Naive B cell (primary cell): ENCODE measurements at regions not wholly inside any gene's neighbourhood (a gene's known extent, or its start where the extent isn't known, plus 50 kb on each side); places are given as distances from the start of the nearest gene placed in this dataset.
A peak's percentile ranks its signal among the peaks of the same experiment; 100 is the strongest.

Source experiments
- ATAC-seq, 2 donors: fragments of 150-1000 bp; cut with Tn5 transposase; 2 replicates each; pipeline ENCODE4 v1.10.0; 2021; ENCODE audit warnings: low read depth in 2 of 2, mild to moderate bottlenecking in 2 of 2, moderate library complexity in 2 of 2
- DNase-seq: peaks from one replicate; pipeline ENCODE4 v3.0.0; 2022
- H3K27ac Mint-ChIP-seq, 6 donors: one replicate each; pipeline ENCODE4 v1.8.0; 2020 to 2022; ENCODE audit warnings: mild to moderate bottlenecking in 6 of 6, mixed read lengths in 6 of 6, moderate library complexity in 5 of 6, inconsistent platforms in 2 of 6
- H3K27me3 Mint-ChIP-seq, 3 donors: one replicate each; pipeline ENCODE4 v1.8.0; 2021 to 2022; ENCODE audit warnings: mixed read lengths in 3 of 3, mild to moderate bottlenecking in 1 of 3
- H3K36me3 Mint-ChIP-seq, 2 donors: one replicate each; pipeline ENCODE4 v1.8.0; 2020 to 2022; ENCODE audit warnings: mixed read lengths in 2 of 2, inconsistent platforms in 1 of 2, mild to moderate bottlenecking in 1 of 2
- H3K4me1 Mint-ChIP-seq, 3 donors: one replicate each; pipeline ENCODE4 v1.8.0; 2020 to 2022; ENCODE audit warnings: mixed read lengths in 3 of 3, inconsistent platforms in 1 of 3, mild to moderate bottlenecking in 1 of 3, moderate library complexity in 1 of 3
- H3K4me3 Mint-ChIP-seq, 8 donors: one replicate each; pipeline ENCODE4 v1.8.0; 2020 to 2022; ENCODE audit warnings: mild to moderate bottlenecking in 8 of 8, mixed read lengths in 8 of 8, moderate library complexity in 8 of 8, inconsistent platforms in 2 of 8
- H3K9me3 Mint-ChIP-seq, 7 donors: one replicate each; pipeline ENCODE4 v1.8.0; 2020 to 2022; ENCODE audit warnings: mixed read lengths in 7 of 7, mild to moderate bottlenecking in 5 of 7, inconsistent platforms in 2 of 7, moderate library complexity in 1 of 7

DNA sequence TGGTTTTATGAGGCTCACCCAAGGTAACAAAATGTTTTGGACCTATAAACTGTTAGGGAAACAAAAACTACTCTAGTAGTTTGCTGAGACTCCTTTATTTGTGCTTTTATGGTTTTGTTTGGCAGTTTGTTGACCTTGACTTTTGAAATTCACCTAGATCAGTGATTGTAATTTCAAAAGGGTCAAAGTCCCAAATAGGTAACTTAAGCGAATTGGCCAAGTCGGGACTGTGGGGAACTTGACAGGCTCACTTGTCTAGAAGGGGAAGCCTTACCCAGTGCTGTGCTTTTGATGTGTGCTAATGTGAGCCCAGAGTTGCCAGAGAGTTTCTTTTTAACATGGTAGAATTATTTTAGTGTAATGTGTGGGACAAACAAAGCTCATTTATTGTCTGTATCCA, 87.2 kb upstream of the SGCD start:
- ATAC-seq = no peak
- Mint-ChIP-seq H3K4me1 (no peaks in the 10 kb centered on the region), H3K4me3 (no peak overlapping the region), H3K36me3 (no peaks in the 10 kb centered on the region), H3K9me3 (peaks cover 0 to 6% (median 0%) of the 10 kb centered on the region in 7 donors), H3K27me3 (no peaks in the 10 kb centered on the region), H3K27ac (no peak overlapping the region)
- no peak for DNase-seq

DNA sequence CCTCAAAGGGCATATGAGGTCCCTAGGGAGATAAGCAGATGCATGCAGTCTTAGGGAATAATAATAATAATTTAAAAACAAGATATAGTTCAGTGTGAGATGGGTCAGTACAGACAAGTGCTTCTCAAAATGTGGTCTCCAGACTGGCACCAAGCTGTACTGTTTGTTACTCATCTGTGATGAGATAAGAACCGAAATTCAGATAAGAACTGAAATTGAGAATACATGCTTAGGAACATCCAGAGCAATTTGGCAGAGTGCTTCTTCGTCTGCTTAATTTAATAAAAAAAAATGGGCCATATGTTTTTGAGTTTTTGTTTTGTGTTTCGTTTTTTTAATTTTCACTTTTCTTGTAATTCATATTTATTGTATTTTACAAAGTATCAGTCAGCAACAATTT, 86.5 kb upstream of the SGCD start:
- Mint-ChIP-seq H3K4me1 (no peaks in the 10 kb centered on the region), H3K27me3 (no peaks in the 10 kb centered on the region), H3K9me3 (peaks cover 0 to 6% (median 0%) of the 10 kb centered on the region in 7 donors), H3K36me3 (no peaks in the 10 kb centered on the region), H3K4me3 (no peak overlapping the region), H3K27ac (no peak overlapping the region)
- DNase-seq = no peak
- no peak for ATAC-seq

DNA sequence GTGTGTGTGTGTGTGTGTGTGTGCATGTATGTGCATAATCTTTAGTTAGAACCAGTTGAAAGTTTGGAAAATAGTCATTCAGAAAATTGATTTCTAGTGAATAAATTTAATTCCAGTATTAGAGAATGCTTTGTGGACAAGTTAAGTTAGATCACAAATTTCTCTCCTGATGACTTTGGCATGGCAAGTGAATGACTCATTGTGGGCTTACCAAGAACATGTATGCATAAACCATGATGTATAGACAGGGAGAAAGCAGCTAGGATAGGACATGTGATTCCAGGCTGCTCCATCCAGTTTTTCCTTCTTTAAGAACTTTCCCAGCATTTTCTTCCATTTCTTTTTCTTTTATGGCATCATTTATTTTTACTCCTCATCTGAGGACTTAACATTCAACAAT, 85.7 kb upstream of the SGCD start:
- Mint-ChIP-seq H3K9me3 (peaks cover 0 to 6% (median 0%) of the 10 kb centered on the region in 7 donors), H3K4me3 (no peak overlapping the region), H3K27me3 (no peaks in the 10 kb centered on the region), H3K27ac (no peak overlapping the region), H3K4me1 (no peaks in the 10 kb centered on the region), H3K36me3 (no peaks in the 10 kb centered on the region)
- ATAC-seq (no peak), DNase-seq (no peak)

DNA sequence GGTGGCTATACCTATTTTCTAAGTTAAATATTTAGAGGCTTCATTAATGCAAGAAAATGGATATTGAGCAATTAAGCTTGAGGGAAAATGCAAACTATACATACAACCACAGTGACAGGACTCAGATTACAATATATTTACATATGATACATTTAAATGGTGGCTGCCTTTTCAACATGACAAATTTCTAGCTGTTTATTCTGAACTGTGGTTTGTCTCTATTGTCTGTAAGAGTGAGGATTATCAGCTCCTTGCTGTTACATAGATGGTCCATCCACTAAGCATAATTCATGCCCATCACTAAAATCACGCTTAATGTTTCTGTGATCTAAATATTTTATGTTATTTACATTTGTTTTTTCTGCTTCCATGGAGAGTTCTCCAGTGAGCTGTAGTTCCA, 81.1 kb upstream of the SGCD start:
- H3K4me1 Mint-ChIP-seq = no peaks in the 10 kb centered on the region
- no peak for ATAC-seq
- H3K4me3 Mint-ChIP-seq = no peak overlapping the region
- DNase-seq = no peak
- H3K27me3 Mint-ChIP-seq = no peaks in the 10 kb centered on the region
- H3K27ac Mint-ChIP-seq = no peak overlapping the region
- H3K9me3 Mint-ChIP-seq = peaks cover 0 to 8% (median 0%) of the 10 kb centered on the region in 7 donors
- no peaks in the 10 kb centered on the region for H3K36me3 Mint-ChIP-seq

DNA sequence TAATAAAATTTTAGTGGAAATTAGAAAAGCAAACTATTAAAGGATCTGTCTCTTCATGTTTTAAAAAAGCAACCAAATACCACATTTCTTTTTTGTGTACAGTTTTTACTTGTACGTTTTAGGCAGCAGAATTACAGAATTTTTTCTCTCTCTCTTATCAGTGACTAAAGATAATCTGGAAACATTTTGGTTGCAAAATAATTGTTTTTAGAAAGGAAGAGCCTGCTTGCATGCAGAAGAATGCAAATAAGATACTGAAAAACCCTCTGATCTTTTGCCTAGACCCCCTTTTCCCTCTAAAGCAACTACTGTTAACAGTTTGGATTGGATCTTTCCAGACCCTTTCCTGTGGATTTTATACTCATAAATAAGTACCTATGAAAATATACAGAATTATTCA, 75.9 kb upstream of the SGCD start:
- no peak for ATAC-seq
- no peaks in the 10 kb centered on the region for H3K36me3 Mint-ChIP-seq
- H3K27ac Mint-ChIP-seq = no peak overlapping the region
- no peak overlapping the region for H3K4me3 Mint-ChIP-seq
- no peaks in the 10 kb centered on the region for H3K4me1 Mint-ChIP-seq
- DNase-seq = no peak
- no peaks in the 10 kb centered on the region for H3K27me3 Mint-ChIP-seq
- peaks cover 0 to 8% (median 0%) of the 10 kb centered on the region in 7 donors for H3K9me3 Mint-ChIP-seq

DNA sequence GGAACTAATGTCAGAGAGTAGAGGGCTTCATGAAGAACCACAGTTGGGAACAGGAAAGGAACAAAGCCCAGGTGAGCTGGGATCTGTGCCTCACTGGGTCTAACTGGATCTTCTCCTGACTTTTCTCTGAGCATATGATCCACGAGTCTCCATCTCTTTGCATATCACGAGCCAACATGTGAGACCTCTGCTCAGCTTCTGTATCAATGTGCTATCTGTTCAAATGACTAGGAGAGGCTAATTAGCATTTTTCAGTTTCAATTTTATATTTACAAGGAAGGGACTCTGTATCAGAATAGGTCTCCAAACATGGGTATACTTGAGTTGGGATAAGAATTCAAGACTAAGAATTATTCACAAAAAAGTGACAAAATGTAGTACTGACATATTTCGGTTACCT, 73.8 kb upstream of the SGCD start:
- no peak overlapping the region for H3K4me3 Mint-ChIP-seq
- no peaks in the 10 kb centered on the region for H3K27me3 Mint-ChIP-seq

DNA sequence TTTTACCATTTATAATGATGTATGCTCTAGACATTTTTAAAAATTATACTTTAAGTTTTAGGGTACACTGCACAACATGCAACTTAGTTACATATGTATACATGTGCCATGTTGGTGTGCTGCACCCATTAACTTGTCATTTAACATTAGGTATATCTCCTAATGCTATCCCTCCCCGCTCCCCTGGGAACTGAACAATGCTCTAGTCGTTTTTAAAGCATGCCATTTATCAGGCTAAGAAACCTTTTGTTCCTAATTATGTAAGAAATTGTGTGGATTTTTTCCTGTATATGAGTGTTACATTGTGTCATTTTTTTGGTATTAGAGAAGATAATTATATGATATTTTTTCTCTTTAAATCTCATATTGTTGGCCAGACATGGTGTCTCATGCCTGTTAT, 72.8 kb upstream of the SGCD start:
- no peak overlapping the region for H3K4me3 Mint-ChIP-seq
- no peaks in the 10 kb centered on the region for H3K36me3 Mint-ChIP-seq
- ATAC-seq = no peak

More for the DNA sequence above, 73.8 kb upstream of the SGCD start:
- ATAC-seq (no peak), DNase-seq (no peak)
- Mint-ChIP-seq H3K9me3 (peaks cover 0 to 7% (median 0%) of the 10 kb centered on the region in 7 donors), H3K4me1 (no peaks in the 10 kb centered on the region), H3K27ac (no peak overlapping the region), H3K36me3 (no peaks in the 10 kb centered on the region)

DNA sequence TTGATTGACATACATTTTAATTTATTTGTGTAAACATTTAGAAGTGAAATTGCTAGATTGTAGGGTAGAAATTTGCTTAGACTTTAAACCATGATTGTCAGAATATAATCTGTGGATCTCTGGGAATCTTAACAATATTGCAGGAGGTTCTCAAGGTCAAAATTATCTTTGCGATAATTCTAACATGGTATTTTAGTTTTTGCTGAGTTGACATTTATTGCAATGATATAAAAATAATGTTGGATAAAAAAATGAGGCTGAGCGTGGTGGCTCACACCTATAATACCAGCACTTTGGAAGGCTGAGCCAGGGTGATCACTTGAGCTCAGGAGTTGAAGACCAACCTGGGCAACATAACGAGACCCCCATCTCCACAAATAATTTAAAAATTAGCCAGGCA, 70.3 kb upstream of the SGCD start:
- ATAC-seq (no peak), DNase-seq (no peak)
- no peak overlapping the region for H3K27ac Mint-ChIP-seq
- no peaks in the 10 kb centered on the region for H3K27me3 Mint-ChIP-seq
- no peaks in the 10 kb centered on the region for H3K36me3 Mint-ChIP-seq
- no peak overlapping the region for H3K4me3 Mint-ChIP-seq
- peaks cover 0 to 3% (median 0%) of the 10 kb centered on the region in 7 donors for H3K9me3 Mint-ChIP-seq
- H3K4me1 Mint-ChIP-seq = no peaks in the 10 kb centered on the region

More for the DNA sequence above, 72.8 kb upstream of the SGCD start:
- H3K9me3 Mint-ChIP-seq = peaks cover 0 to 3% (median 0%) of the 10 kb centered on the region in 7 donors
- DNase-seq = no peak
- H3K4me1 Mint-ChIP-seq = no peaks in the 10 kb centered on the region
- H3K27ac Mint-ChIP-seq = no peak overlapping the region
- no peaks in the 10 kb centered on the region for H3K27me3 Mint-ChIP-seq

DNA sequence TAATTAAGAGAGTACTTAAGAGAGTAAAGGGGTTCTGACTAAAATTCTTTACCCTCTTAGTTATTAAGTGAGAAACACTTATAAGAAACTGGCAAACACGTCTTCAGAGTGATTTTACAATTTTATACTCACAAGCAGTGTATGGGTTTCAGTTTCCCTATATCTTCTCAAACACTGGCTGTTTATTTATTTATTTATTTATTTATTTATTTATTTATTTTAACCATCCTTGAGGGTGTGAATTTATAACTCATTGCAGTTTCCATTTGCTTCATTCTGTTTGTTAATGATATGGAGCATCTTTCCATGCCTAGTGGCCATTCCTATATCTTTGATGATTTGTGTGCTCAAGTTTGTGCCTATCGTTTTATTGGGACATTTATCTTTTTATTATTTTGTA, 68.0 kb upstream of the SGCD start:
- no peak overlapping the region for H3K4me3 Mint-ChIP-seq
- DNase-seq (no peak), ATAC-seq (no peak)
- H3K4me1 Mint-ChIP-seq = no peaks in the 10 kb centered on the region
- no peak overlapping the region for H3K27ac Mint-ChIP-seq
- peaks cover 0 to 3% (median 0%) of the 10 kb centered on the region in 3 donors for H3K27me3 Mint-ChIP-seq
- H3K9me3 Mint-ChIP-seq = peaks cover 0 to 3% (median 0%) of the 10 kb centered on the region in 7 donors
- H3K36me3 Mint-ChIP-seq = no peaks in the 10 kb centered on the region

DNA sequence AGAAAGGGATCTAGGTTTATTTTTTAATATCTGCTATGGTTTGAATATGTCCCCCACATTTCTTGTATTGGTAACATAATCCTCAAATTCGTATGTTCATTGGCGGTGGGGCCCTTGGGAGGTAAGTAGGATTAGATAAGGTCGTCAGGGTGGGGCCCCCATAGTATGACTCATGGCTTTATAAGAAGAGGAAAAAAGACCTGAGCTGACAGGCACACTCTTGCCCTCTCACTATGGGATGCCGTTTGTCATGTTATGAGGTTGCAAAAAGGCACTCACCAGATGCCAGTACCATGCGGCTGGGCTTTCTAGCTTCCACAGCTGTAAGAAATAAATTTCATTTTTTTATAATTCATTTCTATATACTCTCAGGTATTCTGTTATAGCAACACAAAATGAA, 67.3 kb upstream of the SGCD start:
- peaks cover 0 to 3% (median 0%) of the 10 kb centered on the region in 7 donors for H3K9me3 Mint-ChIP-seq
- ATAC-seq = no peak
- no peaks in the 10 kb centered on the region for H3K36me3 Mint-ChIP-seq
- peak overlapping the region in 1 of 6 donors; percentile 21 for H3K27ac Mint-ChIP-seq
- no peak overlapping the region for H3K4me3 Mint-ChIP-seq
- no peaks in the 10 kb centered on the region for H3K4me1 Mint-ChIP-seq
- no peak for DNase-seq
- peaks cover 0 to 3% (median 0%) of the 10 kb centered on the region in 3 donors for H3K27me3 Mint-ChIP-seq

DNA sequence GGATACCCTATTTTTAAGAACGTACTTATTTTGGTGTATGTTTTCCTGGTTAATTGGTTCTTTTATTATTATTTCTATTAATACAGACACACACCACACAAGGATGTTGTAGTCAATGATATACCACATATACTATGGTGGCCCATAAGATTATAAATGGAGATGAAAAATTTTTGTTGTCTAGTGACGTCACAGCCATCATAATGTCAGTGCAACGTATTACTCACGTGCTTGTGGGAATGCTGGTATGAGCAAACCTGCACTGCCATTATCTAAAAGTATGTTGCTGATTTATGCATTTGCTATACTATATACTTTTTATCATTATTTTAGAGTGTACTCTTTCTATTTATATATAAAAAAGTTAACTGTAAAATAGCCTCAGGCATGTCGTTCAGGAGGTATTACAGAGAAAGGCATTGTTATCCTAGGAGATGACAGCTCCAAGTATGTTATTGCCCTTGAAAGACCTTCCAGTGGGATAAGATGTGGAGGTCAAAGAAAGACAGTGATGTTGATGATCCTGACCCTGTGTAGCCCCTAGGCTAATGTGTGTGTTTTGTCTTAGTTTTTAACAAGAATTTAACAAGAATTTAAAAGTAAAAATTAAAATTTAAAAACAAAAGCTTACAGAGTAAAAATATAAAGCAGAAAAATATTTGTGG, 65.6 kb upstream of the SGCD start:
- no peak overlapping the region for H3K27ac Mint-ChIP-seq
- ATAC-seq = no peak

DNA sequence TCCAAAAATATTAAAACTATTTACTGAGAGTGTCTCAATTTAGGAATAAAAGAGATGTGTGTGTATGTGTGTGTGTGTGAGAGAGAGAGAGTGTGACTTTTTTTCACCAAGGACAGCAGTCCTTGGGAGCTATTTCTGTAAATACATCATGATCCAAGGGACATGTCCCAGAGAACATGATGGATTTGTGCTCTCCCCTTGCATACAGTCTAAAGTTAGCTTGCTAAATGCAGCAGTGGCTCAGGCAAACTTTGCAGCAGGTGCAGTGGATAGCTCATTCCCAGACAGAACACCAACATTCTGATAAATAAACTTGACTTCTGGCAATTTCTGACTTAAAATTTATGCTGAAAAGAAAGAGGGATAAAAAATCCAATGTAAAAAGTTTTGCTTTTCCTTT, 55.4 kb upstream of the SGCD start:
- no peaks in the 10 kb centered on the region for H3K27me3 Mint-ChIP-seq
- no peak for DNase-seq

More for the DNA sequence above, 65.6 kb upstream of the SGCD start:
- no peak for DNase-seq
- no peak overlapping the region for H3K4me3 Mint-ChIP-seq
- no peaks in the 10 kb centered on the region for H3K9me3 Mint-ChIP-seq
- peaks cover 0 to 3% (median 0%) of the 10 kb centered on the region in 3 donors for H3K27me3 Mint-ChIP-seq
- no peaks in the 10 kb centered on the region for H3K4me1 Mint-ChIP-seq
- H3K36me3 Mint-ChIP-seq = no peaks in the 10 kb centered on the region

DNA sequence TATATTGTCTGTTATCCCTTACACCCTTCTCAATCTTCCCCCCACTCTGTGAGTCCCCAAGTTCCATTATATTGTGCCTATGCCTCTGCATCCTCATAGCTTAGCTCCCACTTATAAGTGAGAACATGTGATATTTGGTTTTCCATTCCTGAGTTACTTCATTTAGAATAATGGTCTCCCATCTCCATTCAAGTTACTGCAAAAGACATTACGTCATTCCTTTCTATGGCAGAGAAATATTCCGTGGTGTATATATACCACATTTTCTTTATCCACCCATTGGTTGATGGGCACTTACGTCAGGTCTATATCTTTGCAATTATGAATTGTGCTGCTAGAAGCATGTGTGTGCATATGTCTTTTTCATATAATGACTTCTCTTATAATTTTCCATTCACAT, 54.8 kb upstream of the SGCD start:
- DNase-seq = no peak
- Mint-ChIP-seq H3K4me1 (no peaks in the 10 kb centered on the region), H3K9me3 (peaks cover 3 to 25% (median 11%) of the 10 kb centered on the region in 7 donors), H3K4me3 (no peak overlapping the region), H3K27ac (no peak overlapping the region), H3K36me3 (no peaks in the 10 kb centered on the region), H3K27me3 (no peaks in the 10 kb centered on the region)
- no peak for ATAC-seq

More for the DNA sequence above, 55.4 kb upstream of the SGCD start:
- no peak for ATAC-seq
- H3K36me3 Mint-ChIP-seq = no peaks in the 10 kb centered on the region
- H3K4me3 Mint-ChIP-seq = no peak overlapping the region
- H3K4me1 Mint-ChIP-seq = no peaks in the 10 kb centered on the region
- peaks cover 3 to 31% (median 11%) of the 10 kb centered on the region in 7 donors for H3K9me3 Mint-ChIP-seq
- no peak overlapping the region for H3K27ac Mint-ChIP-seq

DNA sequence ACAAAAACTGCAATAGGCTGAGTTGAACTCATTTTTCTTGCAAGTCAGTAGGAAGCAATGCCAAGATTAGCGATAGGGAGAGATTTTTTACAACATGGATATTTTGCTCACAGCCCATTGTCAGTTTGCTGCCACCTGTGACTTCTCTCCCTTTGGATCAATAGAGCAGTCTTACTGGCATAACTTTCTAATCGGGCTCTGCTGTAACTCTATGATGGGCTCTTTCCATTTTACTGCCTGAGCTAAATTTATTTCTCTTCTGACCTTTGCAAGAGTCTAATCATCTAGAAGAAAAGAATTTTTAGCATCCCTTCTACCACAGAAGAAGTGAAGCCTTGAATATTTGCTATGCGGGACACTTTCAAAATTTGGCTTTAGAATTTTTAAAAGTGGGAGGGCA, 53.6 kb upstream of the SGCD start:
- H3K27ac Mint-ChIP-seq = no peak overlapping the region
- H3K27me3 Mint-ChIP-seq = no peaks in the 10 kb centered on the region
- no peak for ATAC-seq
- H3K9me3 Mint-ChIP-seq = peaks cover 3 to 21% (median 10%) of the 10 kb centered on the region in 7 donors
- no peak for DNase-seq
- H3K4me3 Mint-ChIP-seq = no peak overlapping the region
- no peaks in the 10 kb centered on the region for H3K4me1 Mint-ChIP-seq
- no peaks in the 10 kb centered on the region for H3K36me3 Mint-ChIP-seq

DNA sequence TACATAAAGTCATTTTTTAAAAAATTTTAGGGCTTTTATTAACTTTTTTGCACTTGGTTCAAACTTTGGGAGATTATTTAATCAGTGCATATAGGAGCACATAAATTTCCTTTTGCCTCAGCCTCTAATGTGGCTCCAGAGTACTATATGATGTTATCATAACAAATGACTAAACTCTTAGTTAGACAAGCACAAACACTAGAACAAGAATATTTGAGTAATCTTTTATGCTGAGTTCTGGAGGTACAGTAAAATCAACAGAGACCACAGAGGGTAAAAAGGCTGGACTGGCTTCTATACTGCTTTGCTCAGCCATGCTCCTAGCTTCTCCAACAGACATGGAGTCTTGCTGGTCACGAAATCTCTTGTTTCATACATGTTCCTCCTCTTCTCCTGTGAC, 52.5 kb upstream of the SGCD start:
- Mint-ChIP-seq H3K9me3 (peaks cover 0 to 13% (median 6%) of the 10 kb centered on the region in 7 donors), H3K27me3 (no peaks in the 10 kb centered on the region), H3K27ac (no peak overlapping the region), H3K4me3 (no peak overlapping the region), H3K4me1 (no peaks in the 10 kb centered on the region), H3K36me3 (no peaks in the 10 kb centered on the region)
- ATAC-seq (no peak), DNase-seq (no peak)
